ENCODE measurements at regions not wholly inside any gene's neighbourhood (a gene's known extent, or its start where the extent isn't known, plus 50 kb on each side); places are given as distances from the start of the nearest gene placed in this dataset.
A peak's percentile ranks its signal among the peaks of the same experiment; 100 is the strongest.
"Not testable (repeated sequence)": the region's sequence is repeated elsewhere in the genome, so short reads cannot be mapped to it uniquely, and the experiment has no call there.

GRCh38 chrX:4668802-4669536 is 955.5 kb upstream of the PRKX start:
- DNase-seq, result no peak

GRCh38 chrX:4663085-4663484 is 949.6 kb upstream of the PRKX start:
- DNase-seq, result no peak

GRCh38 chrX:4661771-4662170 is 948.3 kb upstream of the PRKX start:
- DNase-seq, result no peak

GRCh38 chrX:4656419-4656818 is 943.0 kb upstream of the PRKX start:
- DNase-seq, result no peak

- DNase-seq, result no peak
Observed at GRCh38 chrX:4655743-4656142, 942.3 kb upstream of the PRKX start.

- no peak for DNase-seq
Observed at GRCh38 chrX:4642114-4642513, 928.7 kb upstream of the PRKX start.

- DNase-seq, result no peak
Observed at GRCh38 chrX:4638036-4638435, 924.6 kb upstream of the PRKX start.

- DNase-seq, result no peak
Observed at GRCh38 chrX:4627414-4627813, 914.0 kb upstream of the PRKX start.

- DNase-seq, result no peak
Observed at GRCh38 chrX:4622486-4623167, 909.2 kb upstream of the PRKX start.

GRCh38 chrX:4613651-4614050 is 900.2 kb upstream of the PRKX start:
- not testable (repeated sequence) for DNase-seq

GRCh38 chrX:4588893-4589292 is 875.4 kb upstream of the PRKX start:
- DNase-seq, result no peak

- DNase-seq, result no peak
Observed at GRCh38 chrX:4588466-4588865, 875.0 kb upstream of the PRKX start.

GRCh38 chrX:4588056-4588455 is 874.6 kb upstream of the PRKX start:
- no peak for DNase-seq

GRCh38 chrX:4579999-4580398 is 866.5 kb upstream of the PRKX start:
- no peak for DNase-seq

- DNase-seq, result no peak
Observed at GRCh38 chrX:4579480-4579879, 866.0 kb upstream of the PRKX start.

GRCh38 chrX:4572691-4573090 is 859.2 kb upstream of the PRKX start:
- DNase-seq, result no peak

- DNase-seq, result no peak
Observed at GRCh38 chrX:4570151-4570550, 856.7 kb upstream of the PRKX start.

- no peak for DNase-seq
Observed at GRCh38 chrX:4560192-4560591, 846.7 kb upstream of the PRKX start.

- no peak for DNase-seq
Observed at GRCh38 chrX:4550018-4550417, 836.6 kb upstream of the PRKX start.

- peak; percentile 29 to 48 for DNase-seq
Observed at GRCh38 chrX:4547213-4547836, 833.9 kb upstream of the PRKX start.

- not testable (repeated sequence) for DNase-seq
Observed at GRCh38 chrX:4546178-4546577, 832.7 kb upstream of the PRKX start.

GRCh38 chrX:4528247-4528646 is 814.8 kb upstream of the PRKX start:
- DNase-seq, result no peak

GRCh38 chrX:4485912-4486311 is 772.5 kb upstream of the PRKX start:
- no peak for DNase-seq

GRCh38 chrX:4484266-4484665 is 770.8 kb upstream of the PRKX start:
- no peak for DNase-seq

Measured in stimulated activated CD4-positive, alpha-beta T cell treated with anti-CD3 and anti-CD28 coated beads, Interleukin-2, amount 100 ng/mL, for 48 hours (primary cell).